Thyroid gland (tissue), 4 donors: ENCODE measurements at regions not wholly inside any gene's neighbourhood (a gene's known extent, or its start where the extent isn't known, plus 50 kb on each side); places are given as distances from the start of the nearest gene placed in this dataset.

Source experiments
- POLR2A ChIP-seq, 2 donors: fragments of 450-650 bp; IDR thresholded peaks; one replicate each; pipeline ENCODE4 v1.6.1; 2017; ENCODE audit warnings: antibody characterized with exemption in 2 of 2, mild to moderate bottlenecking in 2 of 2, moderate library complexity in 1 of 2
- TF ChIP-seq, protein P1 (sequence below), 6 experiments: fragments of 200-600 bp in 3 of 6; fragments of 450-650 bp in 3 of 6; sonication (generic) in 3 of 6; IDR thresholded peaks; one replicate each; pipeline ENCODE4 v1.5.1; 2016 to 2019; ENCODE audit warnings: antibody characterized with exemption in 6 of 6, mild to moderate bottlenecking in 2 of 6, inconsistent platforms in 1 of 6, moderate library complexity in 1 of 6

GRCh38 chr19:31664997-31665396 is 315.8 kb upstream of the TSHZ3 start:
- TF ChIP-seq, protein P1, sequence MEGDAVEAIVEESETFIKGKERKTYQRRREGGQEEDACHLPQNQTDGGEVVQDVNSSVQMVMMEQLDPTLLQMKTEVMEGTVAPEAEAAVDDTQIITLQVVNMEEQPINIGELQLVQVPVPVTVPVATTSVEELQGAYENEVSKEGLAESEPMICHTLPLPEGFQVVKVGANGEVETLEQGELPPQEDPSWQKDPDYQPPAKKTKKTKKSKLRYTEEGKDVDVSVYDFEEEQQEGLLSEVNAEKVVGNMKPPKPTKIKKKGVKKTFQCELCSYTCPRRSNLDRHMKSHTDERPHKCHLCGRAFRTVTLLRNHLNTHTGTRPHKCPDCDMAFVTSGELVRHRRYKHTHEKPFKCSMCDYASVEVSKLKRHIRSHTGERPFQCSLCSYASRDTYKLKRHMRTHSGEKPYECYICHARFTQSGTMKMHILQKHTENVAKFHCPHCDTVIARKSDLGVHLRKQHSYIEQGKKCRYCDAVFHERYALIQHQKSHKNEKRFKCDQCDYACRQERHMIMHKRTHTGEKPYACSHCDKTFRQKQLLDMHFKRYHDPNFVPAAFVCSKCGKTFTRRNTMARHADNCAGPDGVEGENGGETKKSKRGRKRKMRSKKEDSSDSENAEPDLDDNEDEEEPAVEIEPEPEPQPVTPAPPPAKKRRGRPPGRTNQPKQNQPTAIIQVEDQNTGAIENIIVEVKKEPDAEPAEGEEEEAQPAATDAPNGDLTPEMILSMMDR (IDR thresholded peaks at IDR 0.05) = no peak
- no peak for TF ChIP-seq POLR2A (IDR thresholded peaks at IDR 0.05)
